Left lung (tissue), 4 donors: ENCODE measurements at regions not wholly inside any gene's neighbourhood (a gene's known extent, or its start where the extent isn't known, plus 50 kb on each side); places are given as distances from the start of the nearest gene placed in this dataset.
A peak's percentile ranks its signal among the peaks of the same experiment; 100 is the strongest.

Source experiments
- ATAC-seq: fragments of 200-7000 bp; cut with Tn5 transposase; one replicate; pipeline ENCODE4 v1.9.1; 2020; ENCODE audit warnings: moderate library complexity
- DNase-seq, 4 donors: peaks; one replicate each; pipeline ENCODE4 v3.0.0-alpha.2; 2013 to 2020
- H3K27ac ChIP-seq, 2 donors: fragments of 200-600 bp; sonication (generic) in 1 of 2; one replicate each; pipeline versions ENCODE4 v1.5.0 to v1.8.0; 2020 to 2021
- H3K27me3 ChIP-seq, 2 donors: fragments of 200-600 bp; sonication (generic) in 1 of 2; one replicate each; pipeline versions ENCODE4 v1.5.0 to v1.8.0; 2020 to 2021
- H3K36me3 ChIP-seq, 2 donors: fragments of 200-600 bp; sonication (generic) in 1 of 2; one replicate each; pipeline versions ENCODE4 v1.5.0 to v1.8.0; 2020 to 2021
- H3K4me1 ChIP-seq, 2 donors: fragments of 200-600 bp; one replicate each; pipeline ENCODE4 v1.8.0; 2021
- H3K4me3 ChIP-seq, 2 donors: fragments of 200-600 bp; sonication (generic) in 1 of 2; one replicate each; pipeline versions ENCODE4 v1.5.0 to v1.8.0; 2020 to 2021; ENCODE audit warnings: mild to moderate bottlenecking in 1 of 2
- H3K9me3 ChIP-seq, 2 donors: fragments of 200-600 bp; sonication (generic) in 1 of 2; one replicate each; pipeline versions ENCODE4 v1.5.0 to v1.8.0; 2020 to 2021
- intact Hi-C, 2 donors: fragments of 100-400 bp; cut with DNase I; formaldehyde crosslinking; loops; one replicate each; pipeline versions ENCODE4 v1.11.2 to v1.14.2; 2022
- TF ChIP-seq, protein P1 (sequence below), 2 donors: fragments of 200-600 bp; sonication (generic) in 1 of 2; IDR thresholded peaks; one replicate each; pipeline versions ENCODE4 v1.5.0 to v1.8.0; 2021; ENCODE audit warnings: antibody characterized with exemption in 2 of 2
- donor health status: DM: no; HTN: yes; CAD: no.
- donor health status: DM: no; HTN: no; CAD: no.

DNA sequence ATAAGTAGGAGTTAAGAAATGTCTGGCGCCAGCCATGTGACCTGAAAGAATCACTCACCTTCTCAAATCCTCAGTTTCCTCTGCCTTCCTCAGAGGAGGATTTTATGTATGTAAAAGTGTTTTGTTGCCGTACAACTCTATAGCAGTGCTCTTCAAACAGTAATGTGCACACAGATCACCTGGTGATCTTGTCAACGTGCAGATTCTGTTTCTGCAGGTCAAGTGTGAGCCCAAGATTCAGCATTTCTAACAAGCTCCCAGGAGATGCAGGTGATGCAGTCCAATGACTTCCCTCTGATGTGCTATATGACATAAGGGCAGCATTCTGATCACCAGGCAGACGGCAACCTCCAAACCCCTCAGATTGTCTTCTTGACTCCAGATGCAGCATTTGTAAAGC lies 83.7 kb downstream of the CDC7 start:
- intact Hi-C loops: no loop called here
- Histone ChIP-seq H3K4me3 (no peak overlapping the region), H3K9me3 (no peaks in the 10 kb centered on the region), H3K27me3 (no peaks in the 10 kb centered on the region), H3K4me1 (peaks cover 0 to 4% of the 10 kb centered on the region in 2 donors), H3K36me3 (no peaks in the 10 kb centered on the region), H3K27ac (no peak overlapping the region)
- ATAC-seq (no peak), DNase-seq (no peak)
- TF ChIP-seq, protein P1, sequence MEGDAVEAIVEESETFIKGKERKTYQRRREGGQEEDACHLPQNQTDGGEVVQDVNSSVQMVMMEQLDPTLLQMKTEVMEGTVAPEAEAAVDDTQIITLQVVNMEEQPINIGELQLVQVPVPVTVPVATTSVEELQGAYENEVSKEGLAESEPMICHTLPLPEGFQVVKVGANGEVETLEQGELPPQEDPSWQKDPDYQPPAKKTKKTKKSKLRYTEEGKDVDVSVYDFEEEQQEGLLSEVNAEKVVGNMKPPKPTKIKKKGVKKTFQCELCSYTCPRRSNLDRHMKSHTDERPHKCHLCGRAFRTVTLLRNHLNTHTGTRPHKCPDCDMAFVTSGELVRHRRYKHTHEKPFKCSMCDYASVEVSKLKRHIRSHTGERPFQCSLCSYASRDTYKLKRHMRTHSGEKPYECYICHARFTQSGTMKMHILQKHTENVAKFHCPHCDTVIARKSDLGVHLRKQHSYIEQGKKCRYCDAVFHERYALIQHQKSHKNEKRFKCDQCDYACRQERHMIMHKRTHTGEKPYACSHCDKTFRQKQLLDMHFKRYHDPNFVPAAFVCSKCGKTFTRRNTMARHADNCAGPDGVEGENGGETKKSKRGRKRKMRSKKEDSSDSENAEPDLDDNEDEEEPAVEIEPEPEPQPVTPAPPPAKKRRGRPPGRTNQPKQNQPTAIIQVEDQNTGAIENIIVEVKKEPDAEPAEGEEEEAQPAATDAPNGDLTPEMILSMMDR (IDR thresholded peaks at IDR 0.05): no peak

DNA sequence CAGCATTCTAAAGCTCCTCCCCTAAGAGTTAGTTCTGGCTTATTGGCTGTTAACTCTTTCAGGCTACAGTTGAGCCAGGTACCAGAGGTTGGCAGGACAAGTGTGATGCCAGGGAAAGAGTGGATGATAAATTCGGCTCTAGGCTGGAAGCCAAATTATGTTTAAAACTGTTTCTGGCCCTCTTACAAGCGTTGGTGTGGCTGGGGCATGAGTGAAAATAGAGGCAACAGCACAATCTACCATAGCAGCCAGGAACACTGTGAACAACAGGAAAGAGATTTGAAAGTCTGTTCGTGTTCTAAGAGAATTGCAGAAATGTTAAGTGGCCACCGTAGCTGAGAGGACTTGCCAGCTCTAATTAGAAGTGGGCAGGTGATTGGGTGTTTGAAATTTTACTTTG lies 84.2 kb downstream of the CDC7 start:
- Histone ChIP-seq H3K4me3 (no peak overlapping the region), H3K36me3 (no peaks in the 10 kb centered on the region), H3K27ac (no peak overlapping the region), H3K27me3 (no peaks in the 10 kb centered on the region), H3K4me1 (peaks cover 0 to 4% of the 10 kb centered on the region in 2 donors), H3K9me3 (no peaks in the 10 kb centered on the region)
- intact Hi-C loops: no loop called here
- no peak for DNase-seq
- peak; percentile 84 for ATAC-seq
- TF ChIP-seq, protein P1 (IDR thresholded peaks at IDR 0.05): no peak

DNA sequence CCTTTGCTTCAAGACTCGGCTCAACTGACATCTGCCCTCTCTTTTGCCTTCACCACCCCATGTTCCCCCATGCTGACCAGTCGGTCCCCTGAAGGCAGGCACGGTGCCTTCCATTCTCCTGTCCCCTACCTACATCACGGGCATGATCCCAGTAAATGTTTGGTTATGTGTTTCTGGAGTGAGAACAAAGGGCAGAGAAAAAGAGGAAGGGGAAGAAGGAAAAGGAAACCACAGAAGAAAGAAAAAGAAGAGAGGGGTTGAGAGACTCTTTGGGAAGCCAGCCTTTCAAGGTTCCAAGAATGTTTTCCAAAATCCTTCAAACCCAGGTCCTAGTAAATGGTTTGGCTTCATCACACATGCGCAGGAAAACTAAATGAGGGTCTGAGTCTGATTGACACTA lies 84.9 kb downstream of the CDC7 start:
- H3K27ac ChIP-seq: no peak overlapping the region
- intact Hi-C loops: no loop called here
- DNase-seq: no peak
- TF ChIP-seq, protein P1 (IDR thresholded peaks at IDR 0.05): no peak
- no peak for ATAC-seq
- no peak overlapping the region for H3K4me3 ChIP-seq
- H3K9me3 ChIP-seq: no peaks in the 10 kb centered on the region
- peaks cover 0 to 4% of the 10 kb centered on the region in 2 donors for H3K4me1 ChIP-seq
- H3K36me3 ChIP-seq: no peaks in the 10 kb centered on the region
- no peaks in the 10 kb centered on the region for H3K27me3 ChIP-seq

DNA sequence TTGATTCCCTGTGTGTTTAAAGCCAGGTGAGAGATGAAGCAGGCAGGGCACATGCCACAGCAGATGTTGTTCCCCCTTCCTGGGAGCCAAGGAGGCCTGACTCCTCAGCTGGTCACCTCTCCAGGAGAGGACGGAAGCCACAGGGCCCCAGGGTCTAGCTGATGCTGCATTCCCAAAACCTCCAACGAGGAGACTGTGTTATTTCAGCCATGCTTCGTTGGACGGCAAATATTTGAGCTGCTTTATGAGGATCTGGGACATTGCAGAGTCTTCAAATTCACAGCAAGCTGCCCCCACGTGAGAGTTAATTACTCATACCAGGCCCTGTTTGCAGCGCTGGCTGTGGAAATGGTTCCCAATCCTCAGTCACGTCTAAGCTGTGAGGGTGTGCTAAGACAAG lies 85.3 kb downstream of the CDC7 start:
- TF ChIP-seq, protein P1 (IDR thresholded peaks at IDR 0.05): no peak
- no peak for ATAC-seq
- no peak overlapping the region for H3K4me3 ChIP-seq
- intact Hi-C loops: no loop called here
- no peak overlapping the region for H3K27ac ChIP-seq
- H3K9me3 ChIP-seq: no peaks in the 10 kb centered on the region
- H3K4me1 ChIP-seq: peaks cover 0 to 4% of the 10 kb centered on the region in 2 donors
- no peaks in the 10 kb centered on the region for H3K36me3 ChIP-seq
- H3K27me3 ChIP-seq: no peaks in the 10 kb centered on the region
- no peak for DNase-seq

GRCh38 chr1:91589437-91589836 lies 88.8 kb downstream of the CDC7 start:
- no peak for DNase-seq
- no peak for ATAC-seq
- no peaks in the 10 kb centered on the region for H3K27me3 ChIP-seq
- intact Hi-C loops: no loop called here
- H3K4me1 ChIP-seq: peaks cover 0 to 4% of the 10 kb centered on the region in 2 donors
- no peaks in the 10 kb centered on the region for H3K9me3 ChIP-seq
- no peak overlapping the region for H3K4me3 ChIP-seq
- no peak overlapping the region for H3K27ac ChIP-seq
- no peaks in the 10 kb centered on the region for H3K36me3 ChIP-seq
- TF ChIP-seq, protein P1 (IDR thresholded peaks at IDR 0.05): no peak
